Spleen (tissue), 11 donors: ENCODE measurements at regions not wholly inside any gene's neighbourhood (a gene's known extent, or its start where the extent isn't known, plus 50 kb on each side); places are given as distances from the start of the nearest gene placed in this dataset.
"Not testable (repeated sequence)": the region's sequence is repeated elsewhere in the genome, so short reads cannot be mapped to it uniquely, and the experiment has no call there.

Experiments used
- DNase-seq: peaks from one replicate; pipeline ENCODE4 v3.0.0-alpha.2; 2020
- H3K27ac ChIP-seq, 8 donors: fragments of 200-600 bp; sonication (generic) in 7 of 8; 1 replicate in 4 of 8; 2 replicates in 4 of 8; pipeline versions ENCODE4 v1.5.0 to v1.8.0; 2016 to 2021; ENCODE audit warnings: inconsistent platforms in 4 of 8, mild to moderate bottlenecking in 4 of 8, moderate library complexity in 1 of 8
- H3K27me3 ChIP-seq, 7 donors: fragments of 200-600 bp; sonication (generic) in 6 of 7; replicated peaks in 1 of 7; 1 replicate in 4 of 7; 2 replicates in 3 of 7; pipeline versions ENCODE4 v1.5.0 to v1.8.0; 2016 to 2021; ENCODE audit warnings: inconsistent platforms in 3 of 7, mild to moderate bottlenecking in 1 of 7
- H3K36me3 ChIP-seq, 6 donors: fragments of 200-600 bp; sonication (generic) in 5 of 6; 1 replicate in 4 of 6; 2 replicates in 2 of 6; pipeline versions ENCODE4 v1.5.0 to v1.8.0; 2016 to 2021; ENCODE audit warnings: inconsistent platforms in 2 of 6
- H3K4me1 ChIP-seq, 6 donors: fragments of 200-600 bp; sonication (generic) in 5 of 6; 1 replicate in 3 of 6; 2 replicates in 3 of 6; pipeline versions ENCODE4 v1.5.0 to v1.8.0; 2016 to 2021; ENCODE audit warnings: inconsistent platforms in 3 of 6
- H3K4me3 ChIP-seq, 8 donors: fragments of 200-600 bp; sonication (generic) in 7 of 8; 1 replicate in 4 of 8; 2 replicates in 4 of 8; pipeline versions ENCODE4 v1.5.0 to v1.8.0; 2016 to 2021; ENCODE audit warnings: inconsistent platforms in 4 of 8, mild to moderate bottlenecking in 4 of 8, moderate library complexity in 2 of 8
- H3K9me3 ChIP-seq, 8 donors: fragments of 200-600 bp; sonication (generic) in 7 of 8; 1 replicate in 4 of 8; 2 replicates in 4 of 8; pipeline versions ENCODE4 v1.5.0 to v1.8.0; 2016 to 2021; ENCODE audit warnings: inconsistent platforms in 4 of 8
- POLR2A ChIP-seq, 3 donors: fragments of 450-650 bp; IDR thresholded peaks; one replicate each; pipeline ENCODE4 v1.5.1; 2017; ENCODE audit warnings: antibody characterized with exemption in 3 of 3, mild to moderate bottlenecking in 1 of 3
- POLR2AphosphoS5 ChIP-seq, 3 donors: sonication (generic); formaldehyde crosslinking; IDR thresholded peaks; one replicate each; pipeline ENCODE4 v1.5.1; 2017; ENCODE audit warnings: antibody characterized with exemption in 3 of 3
- WGBS, 5 donors: extraction: QIAGEN DNeasy Blood & Tissue Kit in 3 of 5; methylation state at CpG; one replicate each; pipeline versions ENCODE4 v1.1.5 to v1.1.7; 2013 to 2018; 5-methylcytosine and 5-hydroxymethylcytosine counted together
- intact Hi-C: fragments of 100-400 bp; cut with DNase I; formaldehyde crosslinking; loops from one replicate; pipeline ENCODE4 v1.15.0; 2023; ENCODE audit warnings: low total_unique reads
- TF ChIP-seq, protein P1 (sequence below), 11 experiments: fragments of 200-600 bp in 7 of 11; fragments of 450-650 bp in 4 of 11; sonication (generic) in 4 of 11; IDR thresholded peaks in 8 of 11; conservative IDR thresholded peaks in 3 of 11; 1 replicate in 7 of 11; 2 replicates in 4 of 11; pipeline versions ENCODE4 v1.4.0 to v1.8.0; 2016 to 2021; ENCODE audit warnings: antibody characterized with exemption in 11 of 11, inconsistent platforms in 4 of 11, mild to moderate bottlenecking in 1 of 11
- donor health status: healthy with polysubstance abuse.
- donor health status: DM: no; HTN: no; CAD: no; lungs with moderate emphysema.
- donor health status: DM: no; HTN: no; CAD: no.
- donor health status: Bipolar disorder and iron deficiency.
- donor health status: healthy.
- donor health status: DM: no; HTN: no; CAD: no.
- donor health status: DM: yes; HTN: yes; CAD: no.

DNA sequence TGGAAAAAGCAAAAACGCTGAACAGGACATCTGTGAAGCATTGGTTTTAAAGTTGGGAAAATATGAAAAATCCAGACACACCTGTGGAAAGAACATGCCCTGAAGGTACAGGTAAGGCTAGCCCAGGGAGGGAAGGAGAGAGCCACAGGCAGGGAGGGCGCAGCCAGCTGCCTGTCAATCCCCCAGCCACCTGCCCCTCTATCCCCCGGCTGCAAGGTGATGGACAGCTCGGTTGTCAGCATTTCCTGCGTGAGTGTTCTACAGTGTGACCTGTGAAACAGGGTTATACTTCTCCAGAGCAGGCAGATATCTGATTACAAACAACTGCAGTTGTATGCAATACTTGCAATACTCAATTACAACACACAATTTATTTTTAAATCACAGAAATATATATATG lies 358.1 kb downstream of the SMOC2 start:
- WGBS, 5 donors = 55 to 60% (median 59%) methylated on average over 5 of the region's 5 CpGs
- TF ChIP-seq, protein P1, sequence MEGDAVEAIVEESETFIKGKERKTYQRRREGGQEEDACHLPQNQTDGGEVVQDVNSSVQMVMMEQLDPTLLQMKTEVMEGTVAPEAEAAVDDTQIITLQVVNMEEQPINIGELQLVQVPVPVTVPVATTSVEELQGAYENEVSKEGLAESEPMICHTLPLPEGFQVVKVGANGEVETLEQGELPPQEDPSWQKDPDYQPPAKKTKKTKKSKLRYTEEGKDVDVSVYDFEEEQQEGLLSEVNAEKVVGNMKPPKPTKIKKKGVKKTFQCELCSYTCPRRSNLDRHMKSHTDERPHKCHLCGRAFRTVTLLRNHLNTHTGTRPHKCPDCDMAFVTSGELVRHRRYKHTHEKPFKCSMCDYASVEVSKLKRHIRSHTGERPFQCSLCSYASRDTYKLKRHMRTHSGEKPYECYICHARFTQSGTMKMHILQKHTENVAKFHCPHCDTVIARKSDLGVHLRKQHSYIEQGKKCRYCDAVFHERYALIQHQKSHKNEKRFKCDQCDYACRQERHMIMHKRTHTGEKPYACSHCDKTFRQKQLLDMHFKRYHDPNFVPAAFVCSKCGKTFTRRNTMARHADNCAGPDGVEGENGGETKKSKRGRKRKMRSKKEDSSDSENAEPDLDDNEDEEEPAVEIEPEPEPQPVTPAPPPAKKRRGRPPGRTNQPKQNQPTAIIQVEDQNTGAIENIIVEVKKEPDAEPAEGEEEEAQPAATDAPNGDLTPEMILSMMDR (IDR thresholded peaks at IDR 0.05 in 8 of 11, conservative IDR thresholded peaks at IDR 0.05 in 3 of 11) = no peak
- no peak for TF ChIP-seq POLR2AphosphoS5 (IDR thresholded peaks at IDR 0.05)
- TF ChIP-seq POLR2A (IDR thresholded peaks at IDR 0.05) = no peak
- no peaks in the 10 kb centered on the region for H3K4me1 ChIP-seq
- no peaks in the 10 kb centered on the region for H3K27me3 ChIP-seq
- H3K9me3 ChIP-seq = peaks cover 0 to 9% (median 0%) of the 10 kb centered on the region in 8 donors
- intact Hi-C loops = no loop called here
- no peaks in the 10 kb centered on the region for H3K36me3 ChIP-seq
- no peak overlapping the region for H3K27ac ChIP-seq
- DNase-seq = no peak
- H3K4me3 ChIP-seq = no peak overlapping the region

DNA sequence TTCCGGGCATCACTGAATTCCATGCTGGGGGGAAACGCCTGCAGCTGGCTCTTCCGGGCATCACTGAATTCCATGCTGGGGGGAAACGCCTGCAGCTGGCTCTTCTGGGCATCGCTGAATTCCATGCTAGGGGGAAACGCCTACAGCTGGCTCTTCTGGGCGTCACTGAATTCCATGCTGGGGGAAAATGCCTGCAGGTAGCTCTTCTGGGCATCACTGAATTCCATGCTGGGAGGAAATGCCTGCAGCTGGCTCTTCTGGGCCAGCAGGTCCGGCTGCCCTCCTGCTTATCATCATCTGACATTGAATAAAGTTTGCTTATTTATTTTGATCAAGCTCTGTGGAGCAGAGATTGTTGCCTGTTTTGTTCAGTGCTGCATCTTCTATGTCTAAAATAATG lies 355.1 kb downstream of the SMOC2 start:
- peaks cover 0 to 9% (median 0%) of the 10 kb centered on the region in 8 donors for H3K9me3 ChIP-seq
- H3K4me1 ChIP-seq = no peaks in the 10 kb centered on the region
- 71 to 96% (median 79%) methylated on average over 5 to 8 of the region's 8 CpGs for WGBS, 5 donors
- H3K27me3 ChIP-seq = no peaks in the 10 kb centered on the region
- intact Hi-C loops = no loop called here
- DNase-seq = no peak
- TF ChIP-seq, protein P1 (IDR thresholded peaks at IDR 0.05 in 8 of 11, conservative IDR thresholded peaks at IDR 0.05 in 3 of 11) = no peak
- TF ChIP-seq POLR2AphosphoS5 (IDR thresholded peaks at IDR 0.05) = no peak
- TF ChIP-seq POLR2A (IDR thresholded peaks at IDR 0.05) = no peak
- no peaks in the 10 kb centered on the region for H3K36me3 ChIP-seq
- H3K4me3 ChIP-seq = no peak overlapping the region
- no peak overlapping the region for H3K27ac ChIP-seq

DNA sequence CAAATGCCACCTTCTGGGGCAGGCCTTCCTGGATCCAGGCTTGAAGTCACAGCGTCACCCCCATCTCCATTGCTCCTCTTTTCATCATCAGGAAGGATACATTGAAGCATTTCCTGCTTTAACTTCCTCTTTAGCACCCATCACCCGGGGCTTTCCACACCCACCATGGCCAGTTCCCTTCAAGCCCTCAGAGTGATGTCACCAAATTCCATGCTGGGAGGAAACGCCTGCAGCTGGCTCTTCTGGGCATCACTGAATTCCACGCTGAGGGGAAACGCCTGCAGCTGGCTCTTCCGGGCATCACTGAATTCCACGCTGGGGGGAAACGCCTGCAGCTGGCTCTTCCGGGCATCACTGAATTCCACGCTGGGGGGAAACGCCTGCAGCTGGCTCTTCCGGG lies 354.6 kb downstream of the SMOC2 start:
- H3K4me3 ChIP-seq, DNase-seq, H3K4me1 ChIP-seq, H3K9me3 ChIP-seq, H3K27ac ChIP-seq, intact Hi-C loops, H3K27me3 ChIP-seq, H3K36me3 ChIP-seq: not testable (repeated sequence)
- 62 to 78% (median 77%) methylated on average over 4 to 9 of the region's 12 CpGs for WGBS, 5 donors

DNA sequence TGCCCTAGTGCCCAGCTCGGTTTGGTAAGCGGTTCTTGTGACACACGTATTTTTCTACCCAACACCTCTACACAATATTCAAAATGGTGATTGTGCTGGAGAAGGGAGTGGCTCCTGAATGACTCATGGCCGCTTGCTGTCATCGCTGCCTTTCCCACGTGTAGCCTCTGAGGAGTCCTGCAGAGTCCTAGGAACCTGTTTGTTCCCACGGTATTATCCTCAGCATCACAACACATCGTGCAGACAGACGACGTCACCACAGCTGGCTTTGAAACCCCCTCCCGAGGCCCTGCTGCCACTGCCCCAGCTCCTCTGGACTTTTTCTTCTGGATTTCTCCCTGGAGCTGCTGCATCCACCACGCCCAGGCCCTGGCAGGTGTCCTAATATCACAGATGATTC lies 353.5 kb downstream of the SMOC2 start:
- Histone ChIP-seq H3K4me1 (no peaks in the 10 kb centered on the region), H3K4me3 (no peak overlapping the region), H3K27ac (no peak overlapping the region), H3K9me3 (peaks cover 0 to 9% (median 0%) of the 10 kb centered on the region in 8 donors), H3K36me3 (no peaks in the 10 kb centered on the region), H3K27me3 (no peaks in the 10 kb centered on the region)
- DNase-seq = no peak
- intact Hi-C loops = no loop called here
- 81 to 91% (median 89%) methylated on average over 12 of the region's 12 CpGs for WGBS, 5 donors
- no peak for TF ChIP-seq POLR2AphosphoS5 (IDR thresholded peaks at IDR 0.05)
- TF ChIP-seq, protein P1 (IDR thresholded peaks at IDR 0.05 in 8 of 11, conservative IDR thresholded peaks at IDR 0.05 in 3 of 11) = no peak
- TF ChIP-seq POLR2A (IDR thresholded peaks at IDR 0.05) = no peak

DNA sequence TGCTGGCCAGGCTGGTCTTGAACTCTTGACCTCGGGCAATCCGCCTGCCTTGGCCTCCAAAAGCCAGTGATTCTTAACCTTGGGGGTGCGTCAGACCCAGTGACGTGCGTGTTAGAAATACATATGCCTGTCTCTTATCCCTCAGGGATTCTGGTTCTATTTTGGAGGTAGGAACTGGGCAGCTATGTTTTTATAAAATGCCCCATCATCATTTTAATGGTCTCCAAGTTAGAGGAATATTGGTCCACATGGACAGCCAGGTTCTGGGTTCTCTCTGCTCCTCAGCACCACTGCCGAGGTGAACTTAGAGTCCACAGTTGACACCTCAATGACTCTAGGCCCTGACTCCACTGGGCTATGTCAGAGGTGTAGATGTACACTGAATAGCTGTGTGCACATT lies 352.7 kb downstream of the SMOC2 start:
- Histone ChIP-seq H3K27me3 (no peaks in the 10 kb centered on the region), H3K36me3 (no peaks in the 10 kb centered on the region), H3K4me3 (no peak overlapping the region), H3K4me1 (no peaks in the 10 kb centered on the region), H3K27ac (no peak overlapping the region), H3K9me3 (peaks cover 0 to 9% (median 0%) of the 10 kb centered on the region in 8 donors)
- 72 to 92% (median 80%) methylated on average over 6 of the region's 6 CpGs for WGBS, 5 donors
- TF ChIP-seq, protein P1 (IDR thresholded peaks at IDR 0.05 in 8 of 11, conservative IDR thresholded peaks at IDR 0.05 in 3 of 11) = no peak
- TF ChIP-seq POLR2AphosphoS5 (IDR thresholded peaks at IDR 0.05) (no peak), POLR2A (IDR thresholded peaks at IDR 0.05) (no peak)
- DNase-seq = no peak
- intact Hi-C loops = no loop called here
